Peyer's patch (tissue), 4 donors: ENCODE measurements at regions not wholly inside any gene's neighbourhood (a gene's known extent, or its start where the extent isn't known, plus 50 kb on each side); places are given as distances from the start of the nearest gene placed in this dataset.

Source experiments
- DNase-seq, 3 donors: peaks; one replicate each; pipeline ENCODE4 v3.0.0-alpha.2; 2017 to 2019
- H3K27ac ChIP-seq, 4 donors: fragments of 200-600 bp; sonication (generic); one replicate each; pipeline ENCODE4 v1.5.1; 2016 to 2019
- H3K27me3 ChIP-seq, 2 donors: fragments of 200-600 bp; sonication (generic); one replicate each; pipeline ENCODE4 v1.5.1; 2019
- H3K36me3 ChIP-seq, 3 donors: fragments of 200-600 bp; sonication (generic); one replicate each; pipeline ENCODE4 v1.5.1; 2016 to 2019
- H3K4me1 ChIP-seq, 4 donors: fragments of 200-600 bp; sonication (generic); one replicate each; pipeline ENCODE4 v1.5.1; 2016 to 2019
- H3K4me3 ChIP-seq, 4 donors: fragments of 200-600 bp; sonication (generic); 1 replicate in 3 of 4; 2 replicates in 1 of 4; pipeline ENCODE4 v1.5.1; 2016 to 2019; ENCODE audit warnings: mild to moderate bottlenecking in 1 of 4
- H3K9me3 ChIP-seq, 4 donors: fragments of 200-600 bp; sonication (generic); one replicate each; pipeline ENCODE4 v1.5.1; 2016 to 2019; ENCODE audit warnings: mild to moderate bottlenecking in 1 of 4
- POLR2A ChIP-seq, 2 donors: fragments of 450-650 bp; IDR thresholded peaks; one replicate each; pipeline ENCODE4 v1.5.1; 2017; ENCODE audit warnings: antibody characterized with exemption in 2 of 2, mild to moderate bottlenecking in 2 of 2, moderate library complexity in 2 of 2
- TF ChIP-seq, protein P1 (sequence below), 6 experiments: fragments of 450-650 bp in 4 of 6; fragments of 200-600 bp in 2 of 6; sonication (generic) in 1 of 6; IDR thresholded peaks; one replicate each; pipeline ENCODE4 v1.5.1; 2017 to 2019; ENCODE audit warnings: antibody characterized with exemption in 6 of 6, mild to moderate bottlenecking in 3 of 6, moderate library complexity in 1 of 6

GRCh38 chr10:125460326-125460725 is 222.6 kb downstream of the TEX36 start:
- no peaks in the 10 kb centered on the region for H3K36me3 ChIP-seq
- H3K4me1 ChIP-seq: no peaks in the 10 kb centered on the region
- H3K27ac ChIP-seq: no peak overlapping the region
- no peak overlapping the region for H3K4me3 ChIP-seq
- no peak for DNase-seq
- no peaks in the 10 kb centered on the region for H3K27me3 ChIP-seq
- no peaks in the 10 kb centered on the region for H3K9me3 ChIP-seq
- TF ChIP-seq, protein P1, sequence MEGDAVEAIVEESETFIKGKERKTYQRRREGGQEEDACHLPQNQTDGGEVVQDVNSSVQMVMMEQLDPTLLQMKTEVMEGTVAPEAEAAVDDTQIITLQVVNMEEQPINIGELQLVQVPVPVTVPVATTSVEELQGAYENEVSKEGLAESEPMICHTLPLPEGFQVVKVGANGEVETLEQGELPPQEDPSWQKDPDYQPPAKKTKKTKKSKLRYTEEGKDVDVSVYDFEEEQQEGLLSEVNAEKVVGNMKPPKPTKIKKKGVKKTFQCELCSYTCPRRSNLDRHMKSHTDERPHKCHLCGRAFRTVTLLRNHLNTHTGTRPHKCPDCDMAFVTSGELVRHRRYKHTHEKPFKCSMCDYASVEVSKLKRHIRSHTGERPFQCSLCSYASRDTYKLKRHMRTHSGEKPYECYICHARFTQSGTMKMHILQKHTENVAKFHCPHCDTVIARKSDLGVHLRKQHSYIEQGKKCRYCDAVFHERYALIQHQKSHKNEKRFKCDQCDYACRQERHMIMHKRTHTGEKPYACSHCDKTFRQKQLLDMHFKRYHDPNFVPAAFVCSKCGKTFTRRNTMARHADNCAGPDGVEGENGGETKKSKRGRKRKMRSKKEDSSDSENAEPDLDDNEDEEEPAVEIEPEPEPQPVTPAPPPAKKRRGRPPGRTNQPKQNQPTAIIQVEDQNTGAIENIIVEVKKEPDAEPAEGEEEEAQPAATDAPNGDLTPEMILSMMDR (IDR thresholded peaks at IDR 0.05): no peak
- no peak for TF ChIP-seq POLR2A (IDR thresholded peaks at IDR 0.05)

- TF ChIP-seq, protein P1 (IDR thresholded peaks at IDR 0.05): no peak
- TF ChIP-seq POLR2A (IDR thresholded peaks at IDR 0.05): no peak
- H3K36me3 ChIP-seq: no peaks in the 10 kb centered on the region
- no peak overlapping the region for H3K4me3 ChIP-seq
Measured at GRCh38 chr10:125457406-125457805, 225.6 kb downstream of the TEX36 start.

DNA sequence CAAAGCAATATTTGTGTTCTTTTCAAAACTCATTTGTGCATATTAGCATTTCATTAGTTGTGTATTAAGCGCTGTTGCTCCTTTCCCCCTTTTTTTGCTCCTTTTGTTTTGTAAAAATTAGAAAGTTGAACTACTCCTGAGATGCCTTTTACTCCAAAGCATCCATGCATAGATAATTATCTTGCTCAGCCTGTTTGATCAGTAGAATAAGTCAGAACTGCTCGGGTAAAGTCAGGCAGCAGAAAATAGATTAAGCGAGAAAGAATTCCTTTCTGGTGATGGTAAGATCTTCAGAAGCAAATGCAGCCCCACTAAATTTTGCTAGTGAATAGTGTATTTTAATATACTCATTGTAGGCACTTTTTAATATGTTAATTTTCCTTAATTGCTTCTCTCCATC is 227.1 kb downstream of the TEX36 start:
- Histone ChIP-seq H3K4me1 (no peaks in the 10 kb centered on the region), H3K36me3 (no peaks in the 10 kb centered on the region), H3K27me3 (no peaks in the 10 kb centered on the region), H3K9me3 (no peaks in the 10 kb centered on the region), H3K27ac (no peak overlapping the region), H3K4me3 (no peak overlapping the region)
- no peak for TF ChIP-seq POLR2A (IDR thresholded peaks at IDR 0.05)
- TF ChIP-seq, protein P1 (IDR thresholded peaks at IDR 0.05): no peak
- DNase-seq: no peak

More at GRCh38 chr10:125457406-125457805, 225.6 kb downstream of the TEX36 start:
- no peaks in the 10 kb centered on the region for H3K9me3 ChIP-seq
- H3K27ac ChIP-seq: no peak overlapping the region
- H3K27me3 ChIP-seq: no peaks in the 10 kb centered on the region
- no peak for DNase-seq
- H3K4me1 ChIP-seq: no peaks in the 10 kb centered on the region

GRCh38 chr10:125455431-125455830 is 227.5 kb downstream of the TEX36 start:
- Histone ChIP-seq H3K4me3 (no peak overlapping the region), H3K4me1 (no peaks in the 10 kb centered on the region), H3K27ac (no peak overlapping the region), H3K27me3 (no peaks in the 10 kb centered on the region), H3K9me3 (no peaks in the 10 kb centered on the region), H3K36me3 (no peaks in the 10 kb centered on the region)
- no peak for TF ChIP-seq POLR2A (IDR thresholded peaks at IDR 0.05)
- TF ChIP-seq, protein P1 (IDR thresholded peaks at IDR 0.05): no peak
- no peak for DNase-seq

DNA sequence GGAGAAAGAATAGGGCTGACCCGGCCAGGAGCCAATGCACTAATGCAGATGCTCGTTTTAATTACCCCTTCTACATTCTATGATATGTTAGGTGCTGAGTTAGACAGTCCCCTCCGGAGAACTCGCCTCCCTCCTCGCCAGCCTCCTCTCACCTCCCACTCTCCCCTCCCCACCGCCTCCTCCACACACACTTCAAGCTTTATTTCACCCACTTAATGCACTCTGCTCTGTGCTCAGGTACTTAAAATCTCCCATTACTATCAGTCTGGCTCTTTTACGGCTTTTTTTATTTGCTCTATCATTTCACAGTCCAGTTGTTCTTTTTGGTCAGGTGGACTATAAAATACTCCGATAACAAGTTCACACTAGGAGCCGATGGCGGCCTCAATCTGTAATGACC is 231.6 kb downstream of the TEX36 start:
- H3K4me3 ChIP-seq: no peak overlapping the region
- no peak overlapping the region for H3K27ac ChIP-seq
- TF ChIP-seq POLR2A (IDR thresholded peaks at IDR 0.05): no peak
- TF ChIP-seq, protein P1 (IDR thresholded peaks at IDR 0.05): no peak
- H3K9me3 ChIP-seq: no peaks in the 10 kb centered on the region
- H3K36me3 ChIP-seq: no peaks in the 10 kb centered on the region
- H3K27me3 ChIP-seq: no peaks in the 10 kb centered on the region
- H3K4me1 ChIP-seq: no peaks in the 10 kb centered on the region
- no peak for DNase-seq

- H3K4me1 ChIP-seq: no peaks in the 10 kb centered on the region
- no peak overlapping the region for H3K27ac ChIP-seq
- no peak overlapping the region for H3K4me3 ChIP-seq
- H3K27me3 ChIP-seq: no peaks in the 10 kb centered on the region
- no peaks in the 10 kb centered on the region for H3K9me3 ChIP-seq
- TF ChIP-seq, protein P1 (IDR thresholded peaks at IDR 0.05): no peak
- no peak for TF ChIP-seq POLR2A (IDR thresholded peaks at IDR 0.05)
- no peaks in the 10 kb centered on the region for H3K36me3 ChIP-seq
- no peak for DNase-seq
Measured at GRCh38 chr10:125450218-125450617, 232.7 kb downstream of the TEX36 start.
